SH-SY5Y (cell line): ENCODE measurements at regions not wholly inside any gene's neighbourhood (a gene's known extent, or its start where the extent isn't known, plus 50 kb on each side); places are given as distances from the start of the nearest gene placed in this dataset.

Experiments
- GATA2 ChIP-seq: IDR thresholded peaks from 2 replicates; pipeline ENCODE4 v1.6.1; 2011; ENCODE audit warnings: mild to moderate bottlenecking, low read depth, low read length
- GATA3 ChIP-seq: IDR thresholded peaks from 2 replicates; pipeline ENCODE4 v1.6.1; 2011; ENCODE audit warnings: low read depth, mild to moderate bottlenecking, low read length, moderate library complexity

GRCh38 chr16:85971902-85972638 is 73.1 kb downstream of the IRF8 start:
- TF ChIP-seq GATA2 (no peak), GATA3 (no peak)

DNA sequence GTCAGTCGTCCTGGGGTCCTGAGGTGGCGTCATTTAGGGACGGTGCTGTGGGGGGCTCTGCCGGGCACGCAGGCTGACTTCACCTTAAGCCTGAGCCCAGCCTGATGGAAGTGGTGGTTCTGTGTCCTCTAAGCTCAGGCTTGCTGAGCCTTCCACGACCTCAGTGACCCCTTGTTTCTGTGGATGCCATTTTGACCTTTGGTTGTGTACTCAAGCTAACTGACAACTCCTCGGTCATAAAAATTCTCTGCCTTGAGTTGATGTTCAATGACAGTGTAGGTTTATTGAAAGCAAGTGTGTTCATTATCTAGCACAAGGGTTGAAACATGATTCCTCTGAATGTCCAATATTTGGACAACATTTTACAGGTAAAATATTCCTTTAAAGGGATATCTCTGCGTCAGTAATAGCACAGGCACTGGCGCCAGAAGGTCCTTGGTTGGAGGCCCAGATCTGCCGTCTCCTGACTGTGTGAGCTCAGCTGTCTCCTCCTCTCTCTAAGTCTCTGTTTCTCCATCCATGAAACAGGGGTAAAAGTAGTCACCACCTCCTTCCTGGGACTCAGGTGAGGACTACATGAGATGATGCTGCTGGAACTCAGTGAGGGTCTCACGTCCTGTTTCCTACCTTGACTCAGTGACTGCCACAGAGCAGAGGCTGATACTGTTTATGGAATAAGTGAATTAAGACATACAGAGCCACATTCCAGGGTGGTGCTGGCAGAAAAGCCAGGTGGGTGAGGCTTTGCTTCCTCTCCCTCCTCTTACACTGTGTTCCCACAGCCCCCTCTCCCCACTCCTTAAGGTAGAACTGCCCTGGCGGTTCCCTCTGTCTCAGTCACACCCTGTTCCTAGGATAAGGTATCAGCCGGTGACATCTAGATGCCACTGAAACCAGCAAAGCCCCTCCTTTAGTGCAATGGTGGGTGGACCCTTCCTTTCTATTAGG is 75.7 kb downstream of the IRF8 start:
- TF ChIP-seq GATA3 (no peak), GATA2 (no peak)

DNA sequence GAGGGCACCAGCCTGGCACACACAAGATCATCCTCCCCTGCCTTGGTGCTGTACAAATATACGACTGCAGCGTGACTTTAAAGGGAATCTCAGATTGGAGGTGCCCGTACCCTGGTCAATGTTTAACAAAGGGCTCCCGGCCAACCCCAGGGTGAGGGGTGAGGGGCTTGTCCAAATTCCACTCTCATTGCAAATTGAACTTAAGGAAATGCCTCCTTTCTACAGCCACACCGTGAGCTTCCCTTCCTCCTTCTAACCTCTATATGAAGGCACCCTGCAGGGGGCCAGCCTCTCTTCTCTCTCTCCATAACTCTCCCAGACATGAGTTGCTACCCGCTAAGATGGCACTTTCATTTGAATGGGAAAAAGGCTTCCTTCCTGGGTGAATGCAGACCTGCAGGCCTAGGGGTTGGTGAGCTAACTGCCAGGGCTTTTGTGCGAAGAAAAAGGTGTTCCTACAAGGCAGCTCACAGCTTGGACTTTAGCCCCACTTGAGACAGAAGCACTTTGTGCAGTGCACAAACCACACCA is 76.6 kb downstream of the IRF8 start:
- no peak for TF ChIP-seq GATA3
- no peak for TF ChIP-seq GATA2

DNA sequence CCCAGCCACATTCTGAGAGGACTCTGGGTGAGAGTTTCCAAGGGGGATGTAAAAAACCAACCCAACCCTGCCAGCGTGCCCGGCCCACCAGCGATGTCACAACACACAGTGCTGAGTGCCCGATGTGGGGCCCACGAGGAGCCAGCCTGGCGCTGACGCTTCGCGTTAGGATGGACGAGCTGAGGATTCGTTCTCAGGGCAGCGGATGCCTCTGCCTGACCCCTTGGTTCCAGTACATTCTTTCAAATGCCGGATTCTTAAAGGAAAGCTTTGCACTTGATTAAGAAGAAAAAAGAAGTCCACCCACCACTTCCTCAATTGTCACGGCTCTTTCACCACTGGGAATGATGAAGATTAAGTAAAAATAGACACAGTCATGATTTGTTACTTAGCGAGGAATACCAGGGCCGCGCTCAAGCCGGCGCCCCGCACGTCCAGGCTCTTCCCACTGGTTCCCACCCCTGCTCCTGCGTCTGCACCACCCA is 79.4 kb downstream of the IRF8 start:
- no peak for TF ChIP-seq GATA3
- TF ChIP-seq GATA2 = no peak

DNA sequence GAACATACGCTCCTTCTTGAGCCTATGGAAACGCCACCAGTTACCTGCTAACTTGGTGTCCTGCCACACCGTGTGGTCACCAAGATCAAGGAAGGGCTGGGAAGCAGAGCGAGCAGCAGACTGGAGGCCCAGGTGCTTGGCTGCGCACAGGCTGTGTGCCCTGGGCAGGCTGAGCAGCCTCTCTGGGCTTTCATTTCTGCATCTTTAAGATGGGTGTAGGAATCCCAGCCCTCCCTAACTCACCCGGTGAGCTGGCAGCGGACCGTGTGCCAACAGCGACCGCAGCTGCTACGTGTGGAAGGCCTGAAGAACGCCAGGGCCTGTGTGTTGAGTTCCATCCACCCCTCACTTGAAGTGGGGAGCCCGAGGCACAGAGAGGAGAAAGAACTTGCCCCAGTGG is 80.0 kb downstream of the IRF8 start:
- TF ChIP-seq GATA2 = no peak
- no peak for TF ChIP-seq GATA3

DNA sequence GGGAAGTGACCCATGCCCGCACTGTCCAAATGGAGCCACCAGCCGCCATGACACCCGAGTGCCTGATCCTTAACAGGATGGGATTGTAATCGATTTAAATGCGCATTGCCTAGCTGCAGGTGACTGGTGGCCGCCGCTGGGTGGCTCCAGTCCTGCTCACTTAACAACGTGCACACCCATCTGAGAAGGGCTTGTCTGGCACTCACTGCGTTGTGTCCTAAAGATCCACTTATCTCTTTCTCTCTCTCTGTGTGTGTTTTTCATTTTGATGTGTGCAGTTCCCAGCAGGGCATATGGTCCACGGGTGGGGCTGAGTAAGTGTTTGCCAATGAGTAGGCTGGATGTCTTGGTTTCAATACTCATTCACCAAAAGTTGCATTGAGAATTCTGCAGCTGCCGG is 80.6 kb downstream of the IRF8 start:
- TF ChIP-seq GATA2 (no peak), GATA3 (no peak)

- TF ChIP-seq GATA3 (no peak), GATA2 (no peak)
Observed at GRCh38 chr16:85980686-85981085, 81.7 kb downstream of the IRF8 start.

DNA sequence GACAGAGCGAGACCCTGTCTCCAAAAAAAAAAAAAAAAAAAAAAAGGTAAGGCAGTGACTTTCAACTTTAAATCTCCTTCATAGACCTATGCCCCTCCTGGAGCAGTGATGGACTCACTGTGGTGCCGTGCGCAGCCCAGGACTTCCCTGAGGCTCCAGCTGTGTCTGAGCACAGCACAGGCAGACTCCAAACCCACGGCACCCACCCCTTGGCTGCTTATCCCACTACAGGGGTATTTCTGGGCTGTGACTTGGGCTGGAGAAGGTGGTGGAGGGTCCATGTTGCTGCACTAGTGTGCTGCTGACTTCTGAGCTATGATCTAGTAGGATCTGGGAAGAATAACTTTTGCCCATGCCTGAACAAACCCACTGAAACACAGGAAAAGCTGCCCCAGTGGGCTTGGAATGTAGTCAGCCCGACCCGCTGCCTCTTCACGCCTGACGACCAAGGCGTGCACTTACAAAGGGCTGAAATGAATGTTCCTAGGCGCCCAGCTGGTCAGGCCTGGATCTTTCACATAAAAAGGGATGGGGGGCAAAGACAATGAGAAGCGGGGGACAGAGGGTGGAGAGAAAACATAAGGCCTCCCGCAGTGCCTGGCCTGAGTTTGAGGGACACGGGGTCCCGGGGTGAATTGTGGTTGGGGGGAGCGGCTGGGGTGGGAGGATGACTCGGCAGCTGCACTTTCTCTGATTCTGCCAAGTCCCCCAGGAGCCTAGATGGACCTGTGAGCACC is 83.0 kb downstream of the IRF8 start:
- TF ChIP-seq GATA2 (no peak), GATA3 (no peak)

DNA sequence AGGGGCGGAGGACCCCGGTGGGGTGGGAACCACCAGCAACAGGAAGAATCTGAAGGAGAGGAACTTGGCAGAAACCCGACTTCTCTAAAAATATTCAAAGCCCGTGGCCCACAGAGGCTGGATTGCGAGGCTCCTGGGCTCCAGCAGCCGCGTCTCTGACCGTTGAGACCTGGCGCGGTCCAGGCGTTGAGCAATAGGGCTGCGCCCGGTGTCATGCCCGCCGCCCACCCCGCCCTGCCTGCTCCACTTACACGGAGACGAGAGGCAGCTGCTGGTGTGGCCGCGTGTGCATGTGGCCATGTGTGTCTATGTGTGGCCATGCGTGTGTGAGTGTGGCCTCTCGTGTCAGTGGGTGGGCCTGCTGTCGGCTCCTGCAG is 83.6 kb downstream of the IRF8 start:
- TF ChIP-seq GATA2 (no peak), GATA3 (no peak)

DNA sequence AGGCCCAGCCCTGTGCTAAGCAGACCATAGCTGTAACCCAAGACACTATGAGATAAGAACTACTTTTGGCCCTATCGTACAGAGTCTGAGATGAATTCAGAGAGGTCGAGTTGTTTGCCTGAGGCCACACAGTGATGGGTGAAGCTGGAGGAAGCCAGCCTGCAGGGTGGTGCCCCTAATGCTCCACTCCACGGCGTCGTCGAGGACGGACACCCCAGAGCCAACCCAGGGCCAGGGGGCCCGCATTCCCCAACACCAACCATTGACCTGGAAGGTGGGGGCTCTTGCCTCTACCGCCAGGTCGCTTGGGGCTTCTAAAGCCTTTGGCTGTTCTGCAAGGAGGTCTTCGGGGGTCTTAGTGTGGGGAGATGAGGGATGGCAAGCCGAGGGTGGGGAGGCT is 84.1 kb downstream of the IRF8 start:
- TF ChIP-seq GATA2 = no peak
- no peak for TF ChIP-seq GATA3

DNA sequence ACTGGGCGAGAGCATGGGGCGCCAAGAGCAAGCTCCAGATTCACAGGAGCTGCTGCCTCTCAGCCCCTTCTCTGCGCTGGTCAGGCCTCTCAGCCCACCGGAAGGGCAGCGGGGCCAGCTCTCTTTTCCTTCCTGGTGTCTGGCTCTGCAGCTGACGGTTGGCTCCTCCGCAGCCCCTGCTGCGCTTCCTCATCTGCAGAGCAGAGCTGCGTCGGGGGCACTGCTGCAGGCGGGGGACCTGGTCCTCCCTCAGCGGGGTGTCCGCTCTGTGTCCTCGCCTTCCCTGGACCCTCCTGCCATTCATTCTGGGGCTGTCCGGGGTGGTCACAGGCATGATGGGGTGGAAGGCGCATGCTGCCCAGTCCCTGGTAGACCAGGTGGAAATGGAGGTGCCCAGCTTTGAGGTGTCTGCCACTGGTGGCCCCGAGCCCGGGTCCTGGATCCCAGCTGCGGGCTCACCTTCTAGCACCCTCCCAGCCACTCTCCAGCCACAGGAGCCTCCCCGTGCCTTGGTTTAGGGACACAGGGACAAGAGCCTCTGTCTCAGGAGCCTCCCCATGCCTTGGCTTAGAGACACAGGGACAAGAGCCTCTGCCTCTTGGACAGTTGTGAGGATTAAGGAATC is 84.8 kb downstream of the IRF8 start:
- TF ChIP-seq GATA3 (no peak), GATA2 (no peak)

DNA sequence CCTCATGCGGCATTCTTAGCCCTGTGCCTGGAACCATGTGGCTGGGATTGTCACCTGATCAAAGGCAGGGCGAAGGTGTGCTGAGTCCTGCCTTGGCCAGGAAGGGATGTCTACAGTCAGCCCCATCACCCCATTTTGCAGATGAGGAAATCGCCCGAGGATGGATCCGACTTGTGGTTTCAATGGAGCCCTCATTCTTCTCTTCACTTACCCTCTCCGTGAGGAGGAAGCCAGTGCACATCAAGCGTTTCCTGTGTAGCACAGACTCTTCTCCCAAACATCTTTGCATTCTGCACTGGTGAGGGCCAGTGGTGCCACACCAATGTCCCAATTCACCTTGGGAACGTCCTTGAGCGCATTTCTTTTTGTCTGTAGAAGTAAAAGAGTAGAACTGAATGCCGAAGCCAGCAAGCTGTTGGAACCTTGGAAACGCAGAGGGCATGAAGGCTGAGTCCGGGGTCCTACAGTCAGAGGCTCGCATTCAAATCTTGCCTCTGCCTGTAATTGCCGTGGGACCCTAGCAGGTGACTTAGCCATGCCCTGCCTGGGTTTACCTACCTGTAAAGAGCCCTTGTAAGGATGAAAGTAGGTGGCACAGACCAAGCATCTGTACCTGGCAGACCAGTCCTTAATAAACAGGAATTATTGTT is 85.4 kb downstream of the IRF8 start:
- no peak for TF ChIP-seq GATA2
- TF ChIP-seq GATA3 = no peak

GRCh38 chr16:85984947-85985451 is 86.0 kb downstream of the IRF8 start:
- no peak for TF ChIP-seq GATA2
